HG02943 (cell line): ENCODE measurements at regions not wholly inside any gene's neighbourhood (a gene's known extent, or its start where the extent isn't known, plus 50 kb on each side); places are given as distances from the start of the nearest gene placed in this dataset.

Experiments
- ATAC-seq: cut with Tn5 transposase; IDR thresholded peaks from one replicate; pipeline ENCODE4 v1.9.1; 2021; ENCODE audit warnings: mild to moderate bottlenecking, low read depth, moderate library complexity; ENCODE audit not compliant: unreplicated experiment

GRCh38 chr15:36291501-36291900, 287.9 kb upstream of the CDIN1 start:
- ATAC-seq: no peak

GRCh38 chr15:36294359-36294758, 285.1 kb upstream of the CDIN1 start:
- no peak for ATAC-seq

GRCh38 chr15:36301947-36302346, 277.5 kb upstream of the CDIN1 start:
- ATAC-seq: no peak

GRCh38 chr15:36313021-36313420, 266.4 kb upstream of the CDIN1 start:
- ATAC-seq: no peak

- ATAC-seq: no peak
Measured at GRCh38 chr15:36313736-36314280, 265.6 kb upstream of the CDIN1 start.

- ATAC-seq: no peak
Measured at GRCh38 chr15:36315649-36316048, 263.8 kb upstream of the CDIN1 start.

GRCh38 chr15:36323615-36324014, 255.8 kb upstream of the CDIN1 start:
- ATAC-seq: no peak

GRCh38 chr15:36325206-36325605, 254.2 kb upstream of the CDIN1 start:
- ATAC-seq: no peak

- no peak for ATAC-seq
Measured at GRCh38 chr15:36329592-36329991, 249.8 kb upstream of the CDIN1 start.

GRCh38 chr15:36330598-36330997, 248.8 kb upstream of the CDIN1 start:
- ATAC-seq: no peak

GRCh38 chr15:36331531-36332275, 247.7 kb upstream of the CDIN1 start:
- no peak for ATAC-seq

GRCh38 chr15:36332301-36332700, 247.1 kb upstream of the CDIN1 start:
- no peak for ATAC-seq

GRCh38 chr15:36332896-36333295, 246.5 kb upstream of the CDIN1 start:
- ATAC-seq: no peak

GRCh38 chr15:36334059-36334458, 245.4 kb upstream of the CDIN1 start:
- no peak for ATAC-seq

- ATAC-seq: no peak
Measured at GRCh38 chr15:36335224-36335623, 244.2 kb upstream of the CDIN1 start.

- ATAC-seq: no peak
Measured at GRCh38 chr15:36335659-36336058, 243.8 kb upstream of the CDIN1 start.

GRCh38 chr15:36344887-36345286, 234.5 kb upstream of the CDIN1 start:
- ATAC-seq: no peak

GRCh38 chr15:36347272-36347858, 232.1 kb upstream of the CDIN1 start:
- no peak for ATAC-seq

- no peak for ATAC-seq
Measured at GRCh38 chr15:36356466-36356865, 223.0 kb upstream of the CDIN1 start.

- ATAC-seq: no peak
Measured at GRCh38 chr15:36356978-36357601, 222.3 kb upstream of the CDIN1 start.

- no peak for ATAC-seq
Measured at GRCh38 chr15:36358094-36358493, 221.3 kb upstream of the CDIN1 start.

GRCh38 chr15:36358523-36358922, 220.9 kb upstream of the CDIN1 start:
- ATAC-seq: no peak
